GM23338 (cell line): ENCODE measurements at regions not wholly inside any gene's neighbourhood (a gene's known extent, or its start where the extent isn't known, plus 50 kb on each side); places are given as distances from the start of the nearest gene placed in this dataset.
"Not testable (repeated sequence)": the region's sequence is repeated elsewhere in the genome, so short reads cannot be mapped to it uniquely, and the experiment has no call there.

Experiments
- ATAC-seq: fragments of 200-7000 bp; cut with Tn5 transposase; 3 replicates; pipeline ENCODE4 v1.9.1; 2020
- DNase-seq: peaks from one replicate; pipeline ENCODE4 v3.0.0-alpha.2; 2015; ENCODE audit warnings: low spot score
- H2AFZ ChIP-seq: fragments of 200-600 bp; sonication (generic); 2 replicates; pipeline ENCODE4 v1.8.0; 2016; ENCODE audit warnings: antibody characterized with exemption, mild to moderate bottlenecking, moderate library complexity
- H3F3A ChIP-seq: fragments of 200-600 bp; sonication (generic); replicated peaks from 2 replicates; pipeline ENCODE4 v1.8.0; 2017; ENCODE audit warnings: antibody characterized with exemption, mixed run types, low read depth
- H3K27ac ChIP-seq: fragments of 200-600 bp; sonication (generic); 2 replicates; pipeline ENCODE4 v1.6.1; 2016; ENCODE audit warnings: low read depth
- H3K27me3 ChIP-seq: fragments of 200-600 bp; sonication (generic); 2 replicates; pipeline ENCODE4 v1.8.0; 2016; ENCODE audit warnings: mild to moderate bottlenecking, mixed run types, moderate library complexity; ENCODE audit not compliant: insufficient read depth
- H3K36me3 ChIP-seq: fragments of 200-600 bp; sonication (generic); 2 replicates; pipeline ENCODE4 v1.8.0; 2016; ENCODE audit warnings: mild to moderate bottlenecking; ENCODE audit not compliant: insufficient read depth
- H3K4me1 ChIP-seq: fragments of 200-600 bp; sonication (generic); 2 replicates; pipeline ENCODE4 v1.8.0; 2016; ENCODE audit warnings: mild to moderate bottlenecking, moderate library complexity; ENCODE audit not compliant: insufficient read depth
- H3K4me2 ChIP-seq: fragments of 200-600 bp; sonication (generic); 2 replicates; pipeline ENCODE4 v1.7.1; 2017; ENCODE audit warnings: mixed run types
- H3K4me3 ChIP-seq: fragments of 200-600 bp; sonication (generic); 2 replicates; pipeline ENCODE4 v1.6.1; 2016; ENCODE audit warnings: mixed run types
- H3K79me2 ChIP-seq: fragments of 200-600 bp; sonication (generic); replicated peaks from 2 replicates; pipeline ENCODE4 v1.8.0; 2017; ENCODE audit warnings: mild to moderate bottlenecking; ENCODE audit not compliant: insufficient read depth
- H3K9me2 ChIP-seq: fragments of 200-600 bp; sonication (generic); 2 replicates; pipeline ENCODE4 v1.8.0; 2017; ENCODE audit not compliant: insufficient read depth
- H4K20me1 ChIP-seq: fragments of 200-600 bp; sonication (generic); replicated peaks from 2 replicates; pipeline ENCODE4 v1.8.0; 2017; ENCODE audit warnings: mild to moderate bottlenecking; ENCODE audit not compliant: insufficient read depth
- H3K27ac Mint-ChIP-seq: 2 replicates; pipeline ENCODE4 v1.8.0; 2020; ENCODE audit warnings: inconsistent platforms, mild to moderate bottlenecking, moderate library complexity, mixed read lengths
- H3K27me3 Mint-ChIP-seq: 3 replicates; pipeline ENCODE4 v1.8.0; 2022; ENCODE audit warnings: low read depth, mild to moderate bottlenecking, moderate library complexity, mixed read lengths, inconsistent platforms; ENCODE audit not compliant: insufficient read depth, poor library complexity
- H3K36me3 Mint-ChIP-seq: 3 replicates; pipeline ENCODE4 v1.8.0; 2021; ENCODE audit warnings: low read depth, mild to moderate bottlenecking, inconsistent platforms, moderate library complexity, mixed read lengths
- H3K4me1 Mint-ChIP-seq: 3 replicates; pipeline ENCODE4 v1.8.0; 2020; ENCODE audit warnings: mild to moderate bottlenecking, inconsistent platforms, mixed read lengths
- H3K4me3 Mint-ChIP-seq: 3 replicates; pipeline ENCODE4 v1.8.0; 2021; ENCODE audit warnings: moderate library complexity, mild to moderate bottlenecking, inconsistent platforms, mixed read lengths
- H3K9me3 Mint-ChIP-seq: 3 replicates; pipeline ENCODE4 v1.8.0; 2020; ENCODE audit warnings: moderate library complexity, mild to moderate bottlenecking, inconsistent platforms, mixed read lengths
- ETS1 ChIP-seq: IDR thresholded peaks from 2 replicates; pipeline ENCODE4 v1.6.1; 2016; ENCODE audit warnings: antibody characterized with exemption
- NANOG ChIP-seq: IDR thresholded peaks from 2 replicates; pipeline ENCODE4 v1.6.1; 2016; ENCODE audit warnings: antibody characterized with exemption, borderline replicate concordance
- TF ChIP-seq, protein P1 (sequence below): fragments of 250-450 bp; sonication (Bioruptor Pico); IDR thresholded peaks from 2 replicates; pipeline ENCODE4 v1.5.0; 2020; ENCODE audit warnings: mild to moderate bottlenecking, moderate library complexity
- TF ChIP-seq, protein P2 (sequence below), 2 experiments: fragments of 200-600 bp in 1 of 2; sonication (generic) in 1 of 2; conservative IDR thresholded peaks; 2 replicates each; pipeline versions ENCODE4 v1.5.1 to v1.6.1; 2016 to 2017; ENCODE audit warnings: antibody characterized with exemption in 2 of 2, low read depth in 2 of 2, mild to moderate bottlenecking in 2 of 2, moderate library complexity in 1 of 2

- TF ChIP-seq, protein P1, sequence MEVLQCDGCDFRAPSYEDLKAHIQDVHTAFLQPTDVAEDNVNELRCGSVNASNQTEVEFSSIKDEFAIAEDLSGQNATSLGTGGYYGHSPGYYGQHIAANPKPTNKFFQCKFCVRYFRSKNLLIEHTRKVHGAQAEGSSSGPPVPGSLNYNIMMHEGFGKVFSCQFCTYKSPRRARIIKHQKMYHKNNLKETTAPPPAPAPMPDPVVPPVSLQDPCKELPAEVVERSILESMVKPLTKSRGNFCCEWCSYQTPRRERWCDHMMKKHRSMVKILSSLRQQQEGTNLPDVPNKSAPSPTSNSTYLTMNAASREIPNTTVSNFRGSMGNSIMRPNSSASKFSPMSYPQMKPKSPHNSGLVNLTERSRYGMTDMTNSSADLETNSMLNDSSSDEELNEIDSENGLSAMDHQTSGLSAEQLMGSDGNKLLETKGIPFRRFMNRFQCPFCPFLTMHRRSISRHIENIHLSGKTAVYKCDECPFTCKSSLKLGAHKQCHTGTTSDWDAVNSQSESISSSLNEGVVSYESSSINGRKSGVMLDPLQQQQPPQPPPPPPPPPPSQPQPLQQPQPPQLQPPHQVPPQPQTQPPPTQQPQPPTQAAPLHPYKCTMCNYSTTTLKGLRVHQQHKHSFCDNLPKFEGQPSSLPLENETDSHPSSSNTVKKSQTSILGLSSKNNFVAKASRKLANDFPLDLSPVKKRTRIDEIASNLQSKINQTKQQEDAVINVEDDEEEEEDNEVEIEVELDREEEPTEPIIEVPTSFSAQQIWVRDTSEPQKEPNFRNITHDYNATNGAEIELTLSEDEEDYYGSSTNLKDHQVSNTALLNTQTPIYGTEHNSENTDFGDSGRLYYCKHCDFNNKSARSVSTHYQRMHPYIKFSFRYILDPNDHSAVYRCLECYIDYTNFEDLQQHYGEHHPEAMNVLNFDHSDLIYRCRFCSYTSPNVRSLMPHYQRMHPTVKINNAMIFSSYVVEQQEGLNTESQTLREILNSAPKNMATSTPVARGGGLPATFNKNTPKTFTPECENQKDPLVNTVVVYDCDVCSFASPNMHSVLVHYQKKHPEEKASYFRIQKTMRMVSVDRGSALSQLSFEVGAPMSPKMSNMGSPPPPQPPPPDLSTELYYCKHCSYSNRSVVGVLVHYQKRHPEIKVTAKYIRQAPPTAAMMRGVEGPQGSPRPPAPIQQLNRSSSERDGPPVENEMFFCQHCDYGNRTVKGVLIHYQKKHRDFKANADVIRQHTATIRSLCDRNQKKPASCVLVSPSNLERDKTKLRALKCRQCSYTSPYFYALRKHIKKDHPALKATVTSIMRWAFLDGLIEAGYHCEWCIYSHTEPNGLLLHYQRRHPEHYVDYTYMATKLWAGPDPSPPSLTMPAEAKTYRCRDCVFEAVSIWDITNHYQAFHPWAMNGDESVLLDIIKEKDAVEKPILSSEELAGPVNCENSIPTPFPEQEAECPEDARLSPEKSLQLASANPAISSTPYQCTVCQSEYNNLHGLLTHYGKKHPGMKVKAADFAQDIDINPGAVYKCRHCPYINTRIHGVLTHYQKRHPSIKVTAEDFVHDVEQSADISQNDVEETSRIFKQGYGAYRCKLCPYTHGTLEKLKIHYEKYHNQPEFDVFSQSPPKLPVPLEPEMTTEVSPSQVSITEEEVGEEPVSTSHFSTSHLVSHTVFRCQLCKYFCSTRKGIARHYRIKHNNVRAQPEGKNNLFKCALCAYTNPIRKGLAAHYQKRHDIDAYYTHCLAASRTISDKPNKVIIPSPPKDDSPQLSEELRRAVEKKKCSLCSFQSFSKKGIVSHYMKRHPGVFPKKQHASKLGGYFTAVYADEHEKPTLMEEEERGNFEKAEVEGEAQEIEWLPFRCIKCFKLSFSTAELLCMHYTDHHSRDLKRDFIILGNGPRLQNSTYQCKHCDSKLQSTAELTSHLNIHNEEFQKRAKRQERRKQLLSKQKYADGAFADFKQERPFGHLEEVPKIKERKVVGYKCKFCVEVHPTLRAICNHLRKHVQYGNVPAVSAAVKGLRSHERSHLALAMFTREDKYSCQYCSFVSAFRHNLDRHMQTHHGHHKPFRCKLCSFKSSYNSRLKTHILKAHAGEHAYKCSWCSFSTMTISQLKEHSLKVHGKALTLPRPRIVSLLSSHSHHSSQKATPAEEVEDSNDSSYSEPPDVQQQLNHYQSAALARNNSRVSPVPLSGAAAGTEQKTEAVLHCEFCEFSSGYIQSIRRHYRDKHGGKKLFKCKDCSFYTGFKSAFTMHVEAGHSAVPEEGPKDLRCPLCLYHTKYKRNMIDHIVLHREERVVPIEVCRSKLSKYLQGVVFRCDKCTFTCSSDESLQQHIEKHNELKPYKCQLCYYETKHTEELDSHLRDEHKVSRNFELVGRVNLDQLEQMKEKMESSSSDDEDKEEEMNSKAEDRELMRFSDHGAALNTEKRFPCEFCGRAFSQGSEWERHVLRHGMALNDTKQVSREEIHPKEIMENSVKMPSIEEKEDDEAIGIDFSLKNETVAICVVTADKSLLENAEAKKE (CRISPR knock-in tag): no peak
- no peak for TF ChIP-seq ETS1
Measured at GRCh38 chr10:16199216-16199615, 237.6 kb upstream of the PTER start (continued).

DNA sequence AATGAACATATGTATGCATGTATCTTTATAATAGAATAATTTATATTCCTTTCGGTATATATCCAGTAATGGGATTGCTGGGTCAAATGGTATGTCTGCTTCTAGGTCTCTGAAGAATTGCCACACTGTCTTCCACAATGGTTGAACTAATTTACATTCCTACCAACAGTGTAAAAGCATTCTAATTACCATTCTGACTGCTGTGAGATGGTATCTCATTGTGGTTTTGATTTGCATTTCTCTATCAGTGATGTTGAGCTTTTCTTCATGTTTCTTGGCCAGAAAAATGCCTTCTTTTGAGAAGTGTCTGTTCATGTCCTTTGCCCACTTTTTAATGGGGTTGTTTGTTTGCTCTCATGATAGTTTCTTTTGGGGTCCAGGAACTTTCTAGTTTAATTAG lies 213.2 kb upstream of the PTER start:
- not testable (repeated sequence) for H3K9me2 ChIP-seq

GRCh38 chr10:16227674-16228073 lies 209.1 kb upstream of the PTER start:
- peaks cover 40% of the 10 kb centered on the region for H3K36me3 Mint-ChIP-seq
- peaks cover 2% of the 10 kb centered on the region for H3K27me3 Mint-ChIP-seq
- H3K79me2 ChIP-seq: no peaks in the 10 kb centered on the region
- no peaks in the 10 kb centered on the region for H3K27me3 ChIP-seq
- no peaks in the 10 kb centered on the region for H3K9me2 ChIP-seq
- no peak for ATAC-seq
- H3K4me2 ChIP-seq: no peak overlapping the region
- H2AFZ ChIP-seq: no peak overlapping the region
- no peaks in the 10 kb centered on the region for H4K20me1 ChIP-seq
- no peak overlapping the region for H3K27ac ChIP-seq
- H3K36me3 ChIP-seq: no peaks in the 10 kb centered on the region
- no peak for DNase-seq
- no peak overlapping the region for H3K4me3 Mint-ChIP-seq
- peaks cover 11% of the 10 kb centered on the region for H3K4me1 ChIP-seq
- no peak overlapping the region for H3K4me3 ChIP-seq
- no peaks in the 10 kb centered on the region for H3F3A ChIP-seq
- no peak overlapping the region for H3K27ac Mint-ChIP-seq
- H3K4me1 Mint-ChIP-seq: peaks cover 12% of the 10 kb centered on the region
- peaks cover 35% of the 10 kb centered on the region for H3K9me3 Mint-ChIP-seq
- TF ChIP-seq NANOG: no peak
- TF ChIP-seq, protein P2, sequence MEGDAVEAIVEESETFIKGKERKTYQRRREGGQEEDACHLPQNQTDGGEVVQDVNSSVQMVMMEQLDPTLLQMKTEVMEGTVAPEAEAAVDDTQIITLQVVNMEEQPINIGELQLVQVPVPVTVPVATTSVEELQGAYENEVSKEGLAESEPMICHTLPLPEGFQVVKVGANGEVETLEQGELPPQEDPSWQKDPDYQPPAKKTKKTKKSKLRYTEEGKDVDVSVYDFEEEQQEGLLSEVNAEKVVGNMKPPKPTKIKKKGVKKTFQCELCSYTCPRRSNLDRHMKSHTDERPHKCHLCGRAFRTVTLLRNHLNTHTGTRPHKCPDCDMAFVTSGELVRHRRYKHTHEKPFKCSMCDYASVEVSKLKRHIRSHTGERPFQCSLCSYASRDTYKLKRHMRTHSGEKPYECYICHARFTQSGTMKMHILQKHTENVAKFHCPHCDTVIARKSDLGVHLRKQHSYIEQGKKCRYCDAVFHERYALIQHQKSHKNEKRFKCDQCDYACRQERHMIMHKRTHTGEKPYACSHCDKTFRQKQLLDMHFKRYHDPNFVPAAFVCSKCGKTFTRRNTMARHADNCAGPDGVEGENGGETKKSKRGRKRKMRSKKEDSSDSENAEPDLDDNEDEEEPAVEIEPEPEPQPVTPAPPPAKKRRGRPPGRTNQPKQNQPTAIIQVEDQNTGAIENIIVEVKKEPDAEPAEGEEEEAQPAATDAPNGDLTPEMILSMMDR (conservative IDR thresholded peaks at IDR 0.05; ENCODE audit: low read depth in 2 of 2): no peak

More for the DNA sequence above, 213.2 kb upstream of the PTER start:
- H3K4me1 Mint-ChIP-seq, H3K79me2 ChIP-seq, H2AFZ ChIP-seq, H3F3A ChIP-seq, H3K27me3 ChIP-seq, H3K27ac Mint-ChIP-seq, DNase-seq, H3K4me1 ChIP-seq, H4K20me1 ChIP-seq, H3K4me2 ChIP-seq, H3K4me3 Mint-ChIP-seq, H3K27me3 Mint-ChIP-seq, ATAC-seq, H3K27ac ChIP-seq, H3K4me3 ChIP-seq: not testable (repeated sequence)
- H3K36me3 ChIP-seq: peaks cover 17% of the 10 kb centered on the region; the same call in 1 of the 2 replicates
- H3K36me3 Mint-ChIP-seq: peaks cover 55% of the 10 kb centered on the region
- H3K9me3 Mint-ChIP-seq: peaks cover 57% of the 10 kb centered on the region
